ENCODE measurements at regions not wholly inside any gene's neighbourhood (a gene's known extent, or its start where the extent isn't known, plus 50 kb on each side); places are given as distances from the start of the nearest gene placed in this dataset.

GRCh38 chrX:144592036-144592435 lies 655.3 kb upstream of the SPANXN1 start:
- H2AFZ ChIP-seq (ENCODE audit: low read length): no peak overlapping the region
- H2BK20ac ChIP-seq (ENCODE audit: low read length): no peak overlapping the region
- TF ChIP-seq KDM1A (IDR thresholded peaks at IDR 0.05; ENCODE audit: borderline replicate concordance, low read length) (no peak), RNF2 (IDR thresholded peaks at IDR 0.05; ENCODE audit: borderline replicate concordance, low read depth, low read length, missing control alignments, poor library complexity, severe bottlenecking) (no peak), JUND (IDR thresholded peaks at IDR 0.05; ENCODE audit: low read length) (no peak), ATF2 (IDR thresholded peaks at IDR 0.05; ENCODE audit: low read length) (no peak), POU5F1 (IDR thresholded peaks at IDR 0.05; ENCODE audit: low read depth, low read length) (no peak), SP1 (IDR thresholded peaks at IDR 0.05; ENCODE audit: low read depth, low read length) (no peak), EZH2 (IDR thresholded peaks at IDR 0.05; ENCODE audit: low read depth, low read length, severe bottlenecking) (no peak), MAX (IDR thresholded peaks at IDR 0.05) (no peak), SIRT6 (IDR thresholded peaks at IDR 0.05; ENCODE audit: low read length) (no peak), ZNF274 (IDR thresholded peaks at IDR 0.05; ENCODE audit: borderline replicate concordance, extremely low read depth, low read length) (no peak), FOSL1 (IDR thresholded peaks at IDR 0.05; ENCODE audit: insufficient read depth, low read depth, low read length) (no peak)
- FAIRE-seq (no peak), DNase-seq (ENCODE audit: low read depth in 1 of 2, low spot score in 2 of 2) (no peak)
- H3K9ac ChIP-seq (replicated peaks in 1 of 4; ENCODE audit: extremely low read depth in 1 of 4, low read depth in 3 of 4, low read length in 3 of 4): no peak overlapping the region
- no peaks in the 10 kb centered on the region for H3K79me2 ChIP-seq (ENCODE audit: control insufficient read depth in 1 of 2, insufficient read depth in 2 of 2, low read length in 2 of 2)
- no peaks in the 10 kb centered on the region for H3K9me3 ChIP-seq (ENCODE audit: insufficient read depth in 2 of 2, low read depth in 1 of 2, low read length in 1 of 2)
- no peak overlapping the region for H4K8ac ChIP-seq (ENCODE audit: extremely low read depth, insufficient read depth, low read length)
- no peak overlapping the region for H3K18ac ChIP-seq (ENCODE audit: extremely low read depth, low read length)
- no peak overlapping the region for H4K91ac ChIP-seq (replicated peaks; ENCODE audit: insufficient read length, low read length)
- no peaks in the 10 kb centered on the region for H3K23me2 ChIP-seq (ENCODE audit: low read depth, low read length)
- no peak overlapping the region for H2BK12ac ChIP-seq (ENCODE audit: low read depth, low read length)
- no peaks in the 10 kb centered on the region for H4K20me1 ChIP-seq (replicated peaks in 1 of 2; ENCODE audit: control insufficient read depth in 1 of 2, insufficient read depth in 2 of 2, low read length in 2 of 2)
- no peaks in the 10 kb centered on the region for H3K27me3 ChIP-seq (replicated peaks in 1 of 4; ENCODE audit: control insufficient read depth in 3 of 4, extremely low read depth in 1 of 4, insufficient read depth in 3 of 4, low read length in 3 of 4)
- POLR2A ChIA-PET (ENCODE audit: partially characterized antibody): no interaction called here
- H3K36me3 ChIP-seq (ENCODE audit: control insufficient read depth in 2 of 4, insufficient read depth in 4 of 4, low read length in 3 of 4): no peaks in the 10 kb centered on the region
- H3K4me2 ChIP-seq (ENCODE audit: insufficient read depth in 1 of 2, low read depth in 2 of 2, low read length in 2 of 2): no peak overlapping the region
- H3K79me1 ChIP-seq (ENCODE audit: low read depth, low read length): no peaks in the 10 kb centered on the region
- no peak overlapping the region for H3K23ac ChIP-seq (ENCODE audit: insufficient read length)
- no peak overlapping the region for H3K14ac ChIP-seq (ENCODE audit: insufficient read length)
- no peak overlapping the region for H3K4ac ChIP-seq (replicated peaks; ENCODE audit: insufficient read length, low read depth, low read length)
- H3K27ac ChIP-seq (ENCODE audit: low read depth, low read length): no peak overlapping the region
- H2BK120ac ChIP-seq (replicated peaks; ENCODE audit: low read depth, low read length): no peak overlapping the region
- H2BK5ac ChIP-seq (ENCODE audit: low read depth, low read length): no peak overlapping the region
- WGBS, 2 experiments (ENCODE audit: extremely low coverage in 1 of 2, insufficient coverage in 1 of 2, insufficient read length in 1 of 2, insufficient replicate concordance in 2 of 2, low coverage in 1 of 2, low lambda C conversion rate in 2 of 2, missing lambda C conversion rate in 1 of 2): 83% methylated on average over 1 of the region's 2 CpGs; no CpG with 5 or more reads in 1 of the 2 experiments
- H4K5ac ChIP-seq (ENCODE audit: insufficient read length, low read depth, low read length): no peak overlapping the region
- CTCF ChIA-PET (ENCODE audit: partially characterized antibody): no interaction called here
- no peaks in the 10 kb centered on the region for H3K4me1 ChIP-seq (replicated peaks in 1 of 4; ENCODE audit: control insufficient read depth in 3 of 4, insufficient read depth in 4 of 4, low read length in 3 of 4)
- H3K4me3 ChIP-seq (ENCODE audit: extremely low read depth in 1 of 4, insufficient read depth in 2 of 4, low read depth in 3 of 4, low read length in 4 of 4): no peak overlapping the region
- no peak overlapping the region for H2BK15ac ChIP-seq (ENCODE audit: low read length)
- no peak overlapping the region for H2AK5ac ChIP-seq (ENCODE audit: low read depth, low read length)
- H3K56ac ChIP-seq (replicated peaks; ENCODE audit: insufficient read length, low read depth, low read length): no peak overlapping the region

Measured in H1 (cell line).